Lower leg skin (tissue), 3 donors: ENCODE measurements at regions not wholly inside any gene's neighbourhood (a gene's known extent, or its start where the extent isn't known, plus 50 kb on each side); places are given as distances from the start of the nearest gene placed in this dataset.

Experiments used
- POLR2A ChIP-seq, 2 donors: fragments of 450-650 bp; IDR thresholded peaks; one replicate each; pipeline ENCODE4 v1.6.1; 2016 to 2017; ENCODE audit warnings: antibody characterized with exemption in 2 of 2, mild to moderate bottlenecking in 1 of 2, moderate library complexity in 1 of 2
- TF ChIP-seq, protein P1 (sequence below), 3 donors: fragments of 450-650 bp; IDR thresholded peaks; one replicate each; pipeline ENCODE4 v1.5.1; 2016; ENCODE audit warnings: antibody characterized with exemption in 3 of 3, mild to moderate bottlenecking in 3 of 3, moderate library complexity in 2 of 3

DNA sequence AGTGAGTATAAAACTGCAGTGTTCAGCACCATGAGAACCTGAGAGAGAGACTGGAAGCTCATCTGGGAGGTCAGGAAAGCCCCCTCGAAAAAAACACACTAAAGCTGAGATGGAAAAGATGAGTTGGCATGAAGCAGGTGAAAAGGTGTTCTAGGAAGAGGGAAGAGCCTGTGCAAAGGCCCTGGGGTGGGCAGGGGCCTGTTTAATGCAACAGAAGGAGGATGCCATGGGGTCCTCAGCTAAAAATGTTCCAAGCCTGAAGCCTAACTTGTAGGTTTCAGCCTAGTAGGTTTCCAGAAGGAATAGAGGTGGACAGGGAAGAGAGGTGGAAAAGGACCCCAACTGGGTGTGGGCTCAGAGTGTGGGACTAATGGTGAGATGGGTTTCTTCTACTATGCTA lies 242.3 kb upstream of the ZFHX3 start:
- TF ChIP-seq, protein P1, sequence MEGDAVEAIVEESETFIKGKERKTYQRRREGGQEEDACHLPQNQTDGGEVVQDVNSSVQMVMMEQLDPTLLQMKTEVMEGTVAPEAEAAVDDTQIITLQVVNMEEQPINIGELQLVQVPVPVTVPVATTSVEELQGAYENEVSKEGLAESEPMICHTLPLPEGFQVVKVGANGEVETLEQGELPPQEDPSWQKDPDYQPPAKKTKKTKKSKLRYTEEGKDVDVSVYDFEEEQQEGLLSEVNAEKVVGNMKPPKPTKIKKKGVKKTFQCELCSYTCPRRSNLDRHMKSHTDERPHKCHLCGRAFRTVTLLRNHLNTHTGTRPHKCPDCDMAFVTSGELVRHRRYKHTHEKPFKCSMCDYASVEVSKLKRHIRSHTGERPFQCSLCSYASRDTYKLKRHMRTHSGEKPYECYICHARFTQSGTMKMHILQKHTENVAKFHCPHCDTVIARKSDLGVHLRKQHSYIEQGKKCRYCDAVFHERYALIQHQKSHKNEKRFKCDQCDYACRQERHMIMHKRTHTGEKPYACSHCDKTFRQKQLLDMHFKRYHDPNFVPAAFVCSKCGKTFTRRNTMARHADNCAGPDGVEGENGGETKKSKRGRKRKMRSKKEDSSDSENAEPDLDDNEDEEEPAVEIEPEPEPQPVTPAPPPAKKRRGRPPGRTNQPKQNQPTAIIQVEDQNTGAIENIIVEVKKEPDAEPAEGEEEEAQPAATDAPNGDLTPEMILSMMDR (IDR thresholded peaks at IDR 0.05): no peak
- no peak for TF ChIP-seq POLR2A (IDR thresholded peaks at IDR 0.05)
